CD4-positive, alpha-beta T cell treated with Interleukin-1 beta for 1 hour (primary cell): ENCODE measurements at regions not wholly inside any gene's neighbourhood (a gene's known extent, or its start where the extent isn't known, plus 50 kb on each side); places are given as distances from the start of the nearest gene placed in this dataset.
A peak's percentile ranks its signal among the peaks of the same experiment; 100 is the strongest.
"Not testable (repeated sequence)": the region's sequence is repeated elsewhere in the genome, so short reads cannot be mapped to it uniquely, and the experiment has no call there.

Source experiments
- DNase-seq, 2 donors: peaks; one replicate each; pipeline ENCODE4 v3.0.0-alpha.2; 2020 to 2022

- DNase-seq, result peak; percentile 1 to 21
Measured at GRCh38 chr1:208652296-208653160, 408.3 kb upstream of the PLXNA2 start.

DNA sequence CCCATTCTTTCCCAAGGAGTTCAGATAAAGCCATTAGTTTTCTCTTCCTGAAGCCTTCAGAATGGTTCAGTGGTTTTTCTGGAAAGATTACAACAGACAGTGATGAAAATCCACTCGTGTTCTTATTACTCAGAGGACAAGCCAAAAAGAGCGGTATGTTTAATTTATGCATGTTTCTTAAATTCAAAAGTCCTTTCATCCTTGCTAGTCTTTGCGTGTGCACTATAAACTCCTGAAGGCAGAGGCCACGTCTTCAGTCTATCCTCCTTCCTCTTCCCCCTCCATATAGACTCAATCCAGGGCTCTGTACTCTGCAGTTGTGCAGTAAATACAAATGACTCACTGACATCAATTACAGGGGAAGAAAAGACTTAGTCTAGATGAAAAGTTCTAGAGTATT, 409.2 kb upstream of the PLXNA2 start:
- no peak for DNase-seq

DNA sequence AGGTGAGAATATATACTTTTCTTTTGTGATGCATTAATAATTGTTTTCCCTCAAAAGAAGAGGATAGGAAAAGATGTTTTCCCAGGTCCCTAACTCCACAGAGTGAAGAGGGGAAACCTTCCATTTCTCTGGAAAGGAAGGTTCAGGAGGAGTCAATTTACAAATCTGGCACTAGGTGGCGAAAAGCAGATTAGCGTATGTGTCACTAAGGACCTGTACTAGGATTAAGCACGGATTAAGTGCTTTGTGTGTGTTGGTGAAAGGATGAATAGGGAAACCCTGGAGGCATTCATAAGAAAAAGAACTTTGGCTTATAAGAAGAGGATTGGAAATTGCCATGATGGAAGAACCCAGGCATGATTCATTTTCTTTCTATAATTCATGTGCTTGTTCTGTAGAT, 410.1 kb upstream of the PLXNA2 start:
- no peak for DNase-seq

DNA sequence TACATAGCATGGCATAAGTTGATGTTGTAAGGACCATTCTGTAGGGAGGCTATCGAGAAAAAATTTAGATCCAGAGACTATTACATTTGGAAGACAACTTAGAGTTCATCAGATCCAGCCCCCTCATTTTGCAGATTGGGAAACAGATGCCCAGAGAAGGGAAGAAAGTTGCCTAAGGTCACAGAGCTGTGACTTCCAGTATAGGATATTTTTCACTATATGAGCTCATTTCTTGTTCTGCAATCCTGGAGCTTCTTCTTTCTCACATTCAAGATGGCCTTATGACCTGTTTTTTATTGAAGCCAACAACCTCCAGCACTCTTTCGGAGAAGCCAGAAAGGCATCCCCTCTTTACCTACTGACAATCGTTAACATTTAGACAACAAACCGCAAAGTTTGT, 421.8 kb upstream of the PLXNA2 start:
- no peak for DNase-seq

GRCh38 chr1:208668991-208669390, 424.8 kb upstream of the PLXNA2 start:
- DNase-seq, result no peak

- no peak for DNase-seq
Measured at GRCh38 chr1:208670778-208671177, 426.6 kb upstream of the PLXNA2 start.

DNA sequence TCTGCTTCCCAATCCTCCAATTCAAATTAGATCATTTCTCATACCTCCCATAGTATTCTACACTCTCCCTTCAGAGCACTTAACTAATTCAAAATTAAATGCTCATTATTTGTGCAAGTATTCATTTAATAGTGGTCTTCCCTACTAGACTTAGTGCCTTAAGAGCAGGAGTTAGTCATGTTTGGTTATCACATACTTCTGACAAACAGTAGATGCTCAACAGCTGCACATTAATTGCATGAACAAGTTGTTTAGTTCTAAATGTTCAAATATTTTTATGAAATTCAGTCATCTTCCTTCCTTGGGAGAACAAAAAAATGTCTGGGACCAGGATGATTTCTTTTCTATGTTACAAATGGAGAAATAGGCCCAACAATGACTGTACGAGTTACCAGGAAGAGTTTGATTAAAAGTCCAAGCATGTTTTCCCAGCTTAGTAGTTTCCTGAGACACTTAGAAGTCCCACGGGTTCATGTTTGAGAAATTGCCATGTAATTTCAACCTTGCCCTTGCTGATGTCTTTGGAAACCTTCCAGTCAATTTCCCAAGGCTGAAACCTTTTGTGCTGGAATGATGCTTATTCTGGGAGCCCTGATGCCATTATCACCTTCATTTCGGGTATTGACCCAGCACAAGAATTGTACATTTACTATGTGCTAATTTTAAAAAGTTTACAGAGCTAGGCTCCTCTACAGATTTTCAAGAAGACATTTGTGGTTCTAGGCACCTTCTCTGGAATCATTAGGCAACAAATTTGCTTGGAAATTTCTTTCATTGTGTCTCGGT, 437.9 kb upstream of the PLXNA2 start:
- no peak for DNase-seq

DNA sequence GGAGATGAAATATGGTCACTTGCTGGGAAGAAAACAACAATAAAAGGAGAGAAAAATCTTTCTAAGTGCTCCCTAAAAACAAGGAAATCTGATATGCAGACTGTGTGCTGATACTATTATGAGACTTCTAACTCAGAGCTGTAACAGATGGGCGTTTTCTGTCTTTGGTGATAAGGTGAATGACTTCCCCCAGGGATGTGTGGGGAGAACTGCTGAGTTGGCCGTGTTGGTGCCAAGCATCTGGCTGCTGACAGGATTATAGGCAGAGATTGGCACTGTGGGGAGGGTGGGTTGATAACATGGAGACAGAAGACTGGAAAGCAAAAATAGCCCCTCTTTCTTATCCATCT, 438.5 kb upstream of the PLXNA2 start:
- no peak for DNase-seq

GRCh38 chr1:208683141-208683540, 439.0 kb upstream of the PLXNA2 start:
- DNase-seq, result no peak

GRCh38 chr1:208684192-208684591, 440.0 kb upstream of the PLXNA2 start:
- DNase-seq, result no peak

DNA sequence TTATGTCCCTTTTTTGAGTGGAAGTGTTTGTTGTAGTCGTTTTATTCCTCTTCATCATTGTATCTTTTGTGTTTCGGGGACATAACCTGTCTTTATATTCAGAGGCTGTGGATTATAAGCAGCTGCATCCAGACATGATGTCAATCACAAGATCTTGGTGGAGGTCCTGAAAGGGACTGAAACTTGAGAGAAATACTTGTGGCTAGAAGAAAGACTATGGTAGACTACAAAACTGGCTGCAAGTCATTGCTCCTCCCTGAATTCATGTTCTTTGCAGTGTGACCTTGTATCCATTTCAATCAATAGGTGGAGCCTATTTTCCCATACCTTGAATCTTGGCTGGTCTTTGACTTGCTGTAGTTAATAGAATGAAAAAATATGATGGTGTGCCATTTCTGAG, 442.4 kb upstream of the PLXNA2 start:
- DNase-seq, result no peak

DNA sequence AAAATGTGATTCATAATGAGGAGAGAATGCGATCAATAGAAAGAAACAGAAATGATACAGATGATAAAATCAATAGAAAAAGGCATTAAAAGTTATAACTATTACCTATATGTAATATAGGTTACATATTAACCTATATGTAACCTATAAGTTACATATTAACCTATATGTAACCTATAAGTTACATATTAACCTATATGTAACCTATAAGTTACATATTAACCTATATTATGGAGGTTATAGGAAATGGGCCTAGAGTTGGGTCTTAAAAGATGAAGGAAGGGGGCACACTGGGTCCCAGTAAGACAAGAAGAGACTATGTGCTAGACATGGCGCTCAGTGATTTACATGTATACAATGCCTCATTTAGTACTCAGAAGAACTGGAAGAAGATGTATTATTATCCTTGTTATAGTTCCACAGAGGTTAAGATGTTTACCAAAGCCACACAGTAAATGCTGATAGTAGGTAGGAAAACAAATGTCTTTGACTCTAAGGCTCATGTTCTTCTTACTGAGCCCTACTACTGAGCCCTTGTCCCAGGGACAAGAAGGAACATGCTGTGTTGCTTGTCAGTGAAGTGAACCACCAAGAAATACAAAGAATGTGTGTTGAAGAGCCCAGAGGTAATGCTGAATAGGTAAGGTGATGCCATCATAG, 444.6 kb upstream of the PLXNA2 start:
- no peak for DNase-seq

DNA sequence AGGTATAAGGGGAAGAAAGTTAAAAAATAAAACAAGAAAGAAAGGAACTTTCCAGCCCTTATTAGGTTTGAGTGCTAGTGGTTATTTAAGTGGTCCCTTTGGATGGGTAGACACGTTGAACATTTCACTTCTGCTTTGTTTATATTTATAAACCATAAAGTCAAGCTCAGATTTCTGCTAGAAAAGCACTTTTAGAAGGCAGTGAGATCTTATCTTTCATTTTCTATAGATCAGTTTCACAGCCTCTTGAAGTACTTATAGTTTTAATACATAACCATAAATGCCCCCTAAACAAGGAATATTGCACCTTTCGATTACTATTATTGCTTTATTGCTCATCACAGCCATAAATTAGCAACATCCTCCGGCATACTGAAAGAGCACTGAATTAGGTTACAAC, 446.8 kb upstream of the PLXNA2 start:
- DNase-seq, result no peak

DNA sequence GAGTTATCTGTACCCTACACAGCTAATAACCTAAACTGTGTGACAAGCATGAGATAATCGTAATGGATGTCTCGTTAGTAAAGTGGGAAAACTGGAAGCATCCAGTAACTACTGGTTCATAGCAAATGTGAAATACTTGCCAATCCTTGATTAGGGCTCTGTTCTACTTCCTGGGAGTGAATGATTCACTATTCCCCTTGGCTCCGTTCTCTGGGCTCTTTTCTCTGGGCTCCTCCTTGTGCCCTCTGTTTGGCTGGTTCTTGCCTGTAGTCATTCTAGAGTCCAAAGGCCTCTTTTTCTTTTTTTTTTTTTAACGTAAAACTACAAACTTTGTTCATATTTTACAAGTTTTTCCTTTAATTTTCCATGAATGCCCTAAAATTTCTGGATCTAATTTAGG, 465.8 kb upstream of the PLXNA2 start:
- no peak for DNase-seq

DNA sequence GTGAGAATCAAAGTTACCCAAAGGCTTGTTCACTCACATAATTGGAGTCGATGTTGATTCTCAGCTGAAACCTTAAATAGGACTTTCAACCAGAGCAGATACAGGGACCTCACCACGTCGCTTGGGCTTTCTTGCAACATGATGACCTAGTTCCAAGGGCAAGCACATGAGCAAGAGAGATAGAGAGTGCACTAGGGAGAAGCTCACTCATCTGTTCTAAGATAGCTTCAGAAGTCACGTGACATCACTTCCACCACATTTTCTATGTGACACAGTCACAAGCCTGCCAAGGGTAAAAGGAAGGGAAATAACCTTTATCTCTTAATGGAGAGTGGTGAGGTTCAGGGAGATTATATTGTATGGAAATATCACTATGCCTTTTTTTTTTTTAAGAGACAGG, 470.1 kb upstream of the PLXNA2 start:
- DNase-seq, result no peak

- no peak for DNase-seq
Measured at GRCh38 chr1:208717525-208717924, 473.3 kb upstream of the PLXNA2 start.

DNA sequence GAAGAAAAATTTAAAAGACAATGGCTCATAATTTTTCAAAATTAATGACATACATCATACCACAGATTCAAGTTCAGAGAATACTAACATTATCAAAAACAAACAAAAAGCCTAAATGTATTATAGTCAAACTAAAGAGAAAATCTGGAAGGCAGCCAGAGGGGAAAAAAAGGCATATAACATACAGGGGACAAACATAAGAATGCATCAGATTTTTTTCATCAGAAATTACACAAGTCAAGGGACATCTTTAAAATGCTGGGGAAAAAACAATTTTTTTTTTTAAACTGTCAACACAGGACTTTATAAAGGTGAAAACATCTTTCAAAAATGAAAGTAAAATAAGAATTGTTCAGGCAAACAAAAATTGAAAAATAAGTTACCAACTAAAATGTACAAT, 478.4 kb upstream of the PLXNA2 start:
- DNase-seq, result no peak

DNA sequence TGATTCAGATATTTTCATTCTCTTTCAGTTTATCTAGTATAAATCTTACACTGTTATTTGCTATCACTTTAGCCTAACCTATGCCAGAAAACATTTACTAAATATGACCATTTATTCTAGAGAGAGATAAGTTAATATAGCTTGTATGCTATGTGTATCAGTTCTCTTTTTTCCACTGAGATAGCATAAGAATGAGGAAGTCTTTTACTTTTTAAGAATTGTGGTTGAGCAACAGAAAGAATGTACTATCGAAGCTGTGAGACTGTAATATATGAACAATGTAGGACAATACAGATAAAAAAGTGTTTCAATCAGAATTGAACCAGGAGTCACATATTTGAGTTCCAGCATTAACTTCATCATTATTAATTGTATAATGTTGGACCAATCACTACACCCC, 479.9 kb upstream of the PLXNA2 start:
- DNase-seq, result no peak

DNA sequence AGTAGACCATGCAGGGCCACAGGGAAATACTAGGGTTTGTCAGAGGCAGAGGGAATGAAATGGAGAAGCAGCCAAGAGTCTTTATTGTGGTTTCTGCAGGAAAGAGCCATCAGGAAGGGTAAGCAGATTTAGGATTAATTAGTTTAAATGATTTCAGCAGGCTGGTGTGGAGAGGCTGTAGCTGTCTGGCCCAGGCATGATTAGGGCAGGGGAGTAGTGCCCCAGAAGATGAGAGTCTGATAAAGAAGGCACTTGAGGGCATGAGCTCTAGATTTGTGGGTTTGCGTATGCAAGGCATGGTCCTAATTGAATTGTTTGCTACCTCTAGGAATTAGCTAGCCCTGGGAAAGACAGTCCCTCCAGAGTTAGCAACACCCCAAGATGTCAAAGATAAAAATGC, 484.6 kb upstream of the PLXNA2 start:
- no peak for DNase-seq

DNA sequence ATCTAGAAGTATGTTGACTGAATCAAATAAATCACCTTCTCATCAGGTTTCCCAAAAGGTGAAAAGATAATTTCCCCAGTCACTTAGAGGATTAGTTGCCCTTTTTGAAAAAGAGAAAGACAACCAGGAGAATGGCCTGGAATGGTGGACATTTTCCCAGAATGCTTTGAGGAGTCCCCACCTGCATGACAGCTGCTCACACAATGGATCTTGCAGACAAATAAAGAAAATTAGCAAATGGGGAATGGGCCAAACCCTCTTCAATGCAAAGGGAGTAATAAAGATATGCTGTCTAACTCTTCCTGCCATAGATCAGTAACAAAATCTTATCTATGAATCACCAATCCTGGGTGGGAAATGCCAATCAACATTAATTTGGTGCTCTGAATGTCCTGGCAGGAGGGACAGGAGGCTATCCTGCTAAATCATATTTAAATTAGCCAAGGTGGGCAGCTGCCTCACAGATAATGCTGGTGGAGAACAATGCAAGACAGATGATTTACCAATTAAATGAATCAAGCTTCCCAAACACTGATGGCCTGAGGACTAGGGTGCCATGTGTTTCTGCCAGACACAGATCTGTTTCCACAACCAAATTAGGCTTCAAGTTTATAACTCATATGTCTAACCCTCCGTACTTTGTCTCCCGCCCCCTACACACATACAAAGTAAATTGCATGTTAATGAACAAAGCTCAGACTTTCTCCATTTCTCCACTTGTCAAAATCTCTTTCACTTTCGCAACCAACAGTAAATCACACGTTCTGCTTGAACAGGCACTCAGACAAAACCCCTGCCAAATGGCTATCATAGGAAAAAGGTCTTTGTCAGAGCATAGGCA, 488.0 kb upstream of the PLXNA2 start:
- DNase-seq, result no peak

DNA sequence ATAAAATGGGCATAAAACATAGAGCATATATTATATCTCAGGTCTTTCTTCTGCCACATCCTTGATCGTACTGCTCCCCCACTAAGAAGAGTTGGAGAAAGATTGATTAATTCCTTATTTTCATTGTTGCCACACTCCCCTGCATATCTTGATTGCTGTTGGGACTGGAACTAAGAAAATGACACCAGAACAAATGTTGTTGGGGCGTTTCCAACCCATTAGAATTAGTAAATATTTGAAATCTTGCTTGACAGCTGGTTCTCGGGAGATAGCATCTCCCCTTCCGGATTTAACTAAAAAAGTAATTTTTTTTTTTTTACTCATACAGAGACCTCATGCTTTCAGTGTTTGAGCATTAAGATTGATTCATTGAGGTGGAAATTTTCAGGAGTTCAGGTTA, 493.0 kb upstream of the PLXNA2 start:
- DNase-seq, result no peak

GRCh38 chr1:208737922-208738321, 493.7 kb upstream of the PLXNA2 start:
- no peak for DNase-seq

DNA sequence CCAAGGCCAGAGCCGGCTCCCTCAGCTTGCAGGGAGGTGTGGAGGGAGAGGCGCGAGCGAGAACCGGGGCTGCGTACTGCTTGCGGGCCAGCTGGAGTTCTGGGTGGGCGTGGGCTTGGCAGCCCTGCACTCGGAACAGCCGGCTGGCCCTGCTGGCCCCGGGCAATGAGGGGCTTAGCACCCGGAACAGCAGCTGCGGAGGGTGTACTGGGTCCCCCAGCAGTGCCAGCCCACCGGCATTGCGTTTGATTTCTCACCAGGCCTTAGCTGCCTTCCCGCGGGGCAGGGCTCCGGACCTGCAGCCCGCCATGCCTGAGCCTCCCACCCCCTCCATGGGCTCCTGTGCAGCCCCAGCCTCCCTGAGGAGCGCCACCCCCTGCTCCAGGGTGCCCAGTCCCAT, 495.5 kb upstream of the PLXNA2 start:
- not testable (repeated sequence) for DNase-seq
